ENCODE measurements at regions not wholly inside any gene's neighbourhood (a gene's known extent, or its start where the extent isn't known, plus 50 kb on each side); places are given as distances from the start of the nearest gene placed in this dataset.

- no peak overlapping the region for H3K4me3 ChIP-seq
- no peak for TF ChIP-seq CTCF (IDR thresholded peaks at IDR 0.05)
- H3K27ac ChIP-seq, result no peak overlapping the region
- DNase-seq (ENCODE audit: low spot score), result no peak
Measured at GRCh38 chr2:228242591-228242990, 61.1 kb upstream of the SPHKAP start.

GRCh38 chr2:228239907-228240561 lies 58.5 kb upstream of the SPHKAP start:
- no peak overlapping the region for H3K27ac ChIP-seq
- no peak for DNase-seq (ENCODE audit: low spot score)
- TF ChIP-seq CTCF (IDR thresholded peaks at IDR 0.05), result no peak
- no peak overlapping the region for H3K4me3 ChIP-seq

GRCh38 chr2:228239207-228239906 lies 57.9 kb upstream of the SPHKAP start:
- no peak for DNase-seq (ENCODE audit: low spot score)
- H3K4me3 ChIP-seq, result no peak overlapping the region
- no peak for TF ChIP-seq CTCF (IDR thresholded peaks at IDR 0.05)
- H3K27ac ChIP-seq, result no peak overlapping the region
